ENCODE measurements at regions not wholly inside any gene's neighbourhood (a gene's known extent, or its start where the extent isn't known, plus 50 kb on each side); places are given as distances from the start of the nearest gene placed in this dataset.

- Mint-ChIP-seq H3K36me3 (ENCODE audit: insufficient read depth, unreplicated experiment) (no peaks in the 10 kb centered on the region), H3K9me3 (ENCODE audit: unreplicated experiment) (no peaks in the 10 kb centered on the region), H3K27me3 (ENCODE audit: insufficient read depth, unreplicated experiment) (no peaks in the 10 kb centered on the region), H3K27ac (ENCODE audit: low read depth, unreplicated experiment) (no peak overlapping the region), H3K4me3 (ENCODE audit: unreplicated experiment) (no peak overlapping the region), H3K4me1 (ENCODE audit: insufficient read depth, unreplicated experiment) (no peaks in the 10 kb centered on the region)
- TF ChIP-seq CTCF (IDR thresholded peaks at IDR 0.05; ENCODE audit: unreplicated experiment) = no peak
- intact Hi-C loops (cut with micrococcal nuclease) = no loop called here
- ChIA-PET CTCF (no interaction called here), POLR2A (no interaction called here)
- no TSS peak for BruUV-seq (replicated peaks)
- DNase-seq (ENCODE audit: unreplicated experiment) = no peak
Observed at GRCh38 chr13:106678646-106679418, 110.9 kb upstream of the ARGLU1 start.

GRCh38 chr13:106675311-106675710 lies 107.4 kb upstream of the ARGLU1 start:
- ChIA-PET POLR2A (no interaction called here), CTCF (no interaction called here)
- no peaks in the 10 kb centered on the region for H3K27me3 Mint-ChIP-seq (ENCODE audit: insufficient read depth, unreplicated experiment)
- intact Hi-C loops (cut with micrococcal nuclease) = no loop called here
- H3K4me1 Mint-ChIP-seq (ENCODE audit: insufficient read depth, unreplicated experiment) = no peaks in the 10 kb centered on the region
- no peak for DNase-seq (ENCODE audit: unreplicated experiment)
- no TSS peak for BruUV-seq (replicated peaks)
- H3K27ac Mint-ChIP-seq (ENCODE audit: low read depth, unreplicated experiment) = no peak overlapping the region
- TF ChIP-seq CTCF (IDR thresholded peaks at IDR 0.05; ENCODE audit: unreplicated experiment) = no peak
- no peak overlapping the region for H3K4me3 Mint-ChIP-seq (ENCODE audit: unreplicated experiment)
- no peaks in the 10 kb centered on the region for H3K36me3 Mint-ChIP-seq (ENCODE audit: insufficient read depth, unreplicated experiment)
- no peaks in the 10 kb centered on the region for H3K9me3 Mint-ChIP-seq (ENCODE audit: unreplicated experiment)

GRCh38 chr13:106660746-106661625 lies 93.0 kb upstream of the ARGLU1 start:
- no TSS peak for BruUV-seq (replicated peaks)
- no peaks in the 10 kb centered on the region for H3K27me3 Mint-ChIP-seq (ENCODE audit: insufficient read depth, unreplicated experiment)
- ChIA-PET POLR2A (no interaction called here), CTCF (no interaction called here)
- no peak for TF ChIP-seq CTCF (IDR thresholded peaks at IDR 0.05; ENCODE audit: unreplicated experiment)
- no peak overlapping the region for H3K27ac Mint-ChIP-seq (ENCODE audit: low read depth, unreplicated experiment)
- intact Hi-C loops (cut with micrococcal nuclease) = no loop called here
- no peak overlapping the region for H3K4me3 Mint-ChIP-seq (ENCODE audit: unreplicated experiment)
- H3K36me3 Mint-ChIP-seq (ENCODE audit: insufficient read depth, unreplicated experiment) = no peaks in the 10 kb centered on the region
- no peak for DNase-seq (ENCODE audit: unreplicated experiment)
- no peaks in the 10 kb centered on the region for H3K4me1 Mint-ChIP-seq (ENCODE audit: insufficient read depth, unreplicated experiment)
- no peaks in the 10 kb centered on the region for H3K9me3 Mint-ChIP-seq (ENCODE audit: unreplicated experiment)

GRCh38 chr13:106657104-106657503 lies 89.2 kb upstream of the ARGLU1 start:
- no TSS peak for BruUV-seq (replicated peaks)
- H3K27me3 Mint-ChIP-seq (ENCODE audit: insufficient read depth, unreplicated experiment) = no peaks in the 10 kb centered on the region
- no peaks in the 10 kb centered on the region for H3K9me3 Mint-ChIP-seq (ENCODE audit: unreplicated experiment)
- H3K36me3 Mint-ChIP-seq (ENCODE audit: insufficient read depth, unreplicated experiment) = no peaks in the 10 kb centered on the region
- intact Hi-C loops (cut with micrococcal nuclease) = no loop called here
- DNase-seq (ENCODE audit: unreplicated experiment) = no peak
- no peaks in the 10 kb centered on the region for H3K4me1 Mint-ChIP-seq (ENCODE audit: insufficient read depth, unreplicated experiment)
- POLR2A ChIA-PET = no interaction called here
- no peak overlapping the region for H3K4me3 Mint-ChIP-seq (ENCODE audit: unreplicated experiment)
- no peak overlapping the region for H3K27ac Mint-ChIP-seq (ENCODE audit: low read depth, unreplicated experiment)
- TF ChIP-seq CTCF (IDR thresholded peaks at IDR 0.05; ENCODE audit: unreplicated experiment) = no peak
- CTCF ChIA-PET = no interaction called here

Measured in MCF 10A (cell line).